Mucosa of descending colon (tissue), 3 donors: ENCODE measurements at regions not wholly inside any gene's neighbourhood (a gene's known extent, or its start where the extent isn't known, plus 50 kb on each side); places are given as distances from the start of the nearest gene placed in this dataset.
"Not testable (repeated sequence)": the region's sequence is repeated elsewhere in the genome, so short reads cannot be mapped to it uniquely, and the experiment has no call there.

Experiments used
- ATAC-seq: fragments of 200-7000 bp; cut with Tn5 transposase; one replicate; pipeline ENCODE4 v1.9.1; 2020; ENCODE audit warnings: mild to moderate bottlenecking, moderate library complexity
- DNase-seq, 3 donors: peaks; one replicate each; pipeline ENCODE4 v3.0.0-alpha.2; 2020
- H3K36me3 ChIP-seq: fragments of 200-600 bp; one replicate; pipeline ENCODE4 v1.8.0; 2021; ENCODE audit warnings: low read depth, mild to moderate bottlenecking
- H3K4me1 ChIP-seq: fragments of 200-600 bp; one replicate; pipeline ENCODE4 v1.8.0; 2021; ENCODE audit warnings: low read depth, mild to moderate bottlenecking
- H3K4me3 ChIP-seq: fragments of 200-600 bp; one replicate; pipeline ENCODE4 v1.8.0; 2021; ENCODE audit warnings: mild to moderate bottlenecking
- H3K9me3 ChIP-seq: fragments of 200-600 bp; one replicate; pipeline ENCODE4 v1.8.0; 2021; ENCODE audit warnings: mild to moderate bottlenecking
- intact Hi-C, 2 donors: fragments of 100-400 bp; cut with DNase I in 1 of 2; cut with micrococcal nuclease in 1 of 2; formaldehyde crosslinking; loops; one replicate each; pipeline versions ENCODE4 v1.11.0 to v1.11.1; 2022; cut with DNase I, micrococcal nuclease
- TF ChIP-seq, protein P1 (sequence below): fragments of 200-600 bp; IDR thresholded peaks from one replicate; pipeline ENCODE4 v1.8.0; 2022; ENCODE audit warnings: antibody characterized with exemption, mild to moderate bottlenecking
- donor health status: DM: no; HTN: no; CAD: no; lungs with moderate emphysema.
- donor health status: DM: no; HTN: no; CAD: no.
- donor health status: DM: no; HTN: yes; CAD: no.

DNA sequence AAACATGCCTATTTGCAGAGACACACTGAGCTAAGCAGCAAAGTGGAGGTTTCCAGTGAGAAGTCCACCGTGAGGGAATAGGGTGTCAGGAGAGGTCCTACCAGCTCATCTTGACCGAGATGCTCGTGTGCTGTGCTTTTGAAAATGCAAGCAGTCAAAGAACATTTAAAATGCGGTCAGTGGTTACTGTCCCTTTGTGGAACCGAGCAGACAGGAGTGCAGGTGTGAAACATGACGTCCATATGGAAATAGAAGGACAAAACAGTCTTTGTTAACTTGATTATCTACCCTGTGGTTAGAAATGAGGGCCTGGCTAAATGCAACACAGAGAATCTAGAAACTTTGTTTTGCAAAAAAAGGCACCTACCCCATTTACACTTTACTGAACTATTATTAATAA lies 473.3 kb downstream of the SPATA31A6 start:
- DNase-seq, ATAC-seq: not testable (repeated sequence)

GRCh38 chr9:42657496-42657895 lies 474.0 kb downstream of the SPATA31A6 start:
- DNase-seq, ATAC-seq, H3K4me3 ChIP-seq, H3K9me3 ChIP-seq, H3K36me3 ChIP-seq, intact Hi-C loops, H3K4me1 ChIP-seq: not testable (repeated sequence)

More for the DNA sequence above, 473.3 kb downstream of the SPATA31A6 start:
- H3K4me1 ChIP-seq, H3K4me3 ChIP-seq, H3K36me3 ChIP-seq, intact Hi-C loops, H3K9me3 ChIP-seq: not testable (repeated sequence)

- DNase-seq, H3K4me3 ChIP-seq, H3K4me1 ChIP-seq, H3K9me3 ChIP-seq, intact Hi-C loops, ATAC-seq, H3K36me3 ChIP-seq: not testable (repeated sequence)
Measured at GRCh38 chr9:42697146-42697545, 513.7 kb downstream of the SPATA31A6 start.

GRCh38 chr9:42702890-42703289 lies 519.4 kb downstream of the SPATA31A6 start:
- ATAC-seq, H3K4me1 ChIP-seq, H3K9me3 ChIP-seq, intact Hi-C loops, H3K4me3 ChIP-seq, DNase-seq, H3K36me3 ChIP-seq: not testable (repeated sequence)

DNA sequence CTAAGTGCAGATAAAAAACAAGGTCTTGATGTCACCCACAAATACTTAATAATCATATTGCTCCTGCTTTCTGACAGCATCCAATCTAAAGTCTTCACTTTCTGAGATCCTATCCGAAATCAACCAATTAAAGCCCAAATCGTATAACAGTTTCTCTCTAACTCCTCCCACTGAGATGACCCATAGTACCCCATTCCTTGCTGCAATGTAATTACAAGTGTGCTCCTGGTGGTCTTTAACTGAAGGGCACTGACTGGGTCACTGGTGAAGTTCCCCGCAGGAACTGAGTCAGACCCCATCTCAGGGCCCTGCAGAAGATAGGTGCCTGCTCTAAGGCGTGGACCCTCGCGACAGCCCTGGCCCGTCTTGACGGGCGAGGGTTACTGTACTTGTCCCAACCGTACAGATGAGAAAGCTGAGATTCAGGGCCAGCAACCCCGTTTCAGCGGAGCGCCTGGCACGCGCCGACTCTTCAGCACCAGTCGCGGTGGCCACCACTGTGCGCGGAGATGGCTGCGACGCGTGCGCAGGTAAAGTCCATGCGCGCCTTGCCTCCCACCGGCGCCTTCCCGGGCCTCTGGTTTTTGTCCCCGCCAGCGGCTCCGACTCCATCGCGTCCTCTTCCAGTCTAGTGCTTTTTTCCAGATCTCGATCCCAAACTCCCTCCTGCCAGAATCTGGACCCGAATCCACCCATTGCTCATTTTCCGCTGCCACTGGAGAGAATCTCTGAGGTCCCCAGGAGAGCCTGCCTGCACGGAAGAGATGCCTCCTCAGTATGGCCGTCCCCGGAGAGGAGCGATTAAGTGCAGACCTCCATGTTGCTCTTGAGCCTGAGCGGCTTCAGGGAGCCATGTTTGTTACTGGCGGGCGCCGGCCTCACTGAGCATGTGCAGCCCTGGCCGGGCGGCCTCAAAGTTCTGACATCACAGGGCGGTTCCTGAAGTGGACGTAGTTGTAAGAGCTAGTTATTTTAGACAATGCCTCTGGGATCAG lies 541.7 kb downstream of the SPATA31A6 start:
- not testable (repeated sequence) for H3K36me3 ChIP-seq, ATAC-seq
- DNase-seq, result peak; percentile 10 to 63 (median 45)

DNA sequence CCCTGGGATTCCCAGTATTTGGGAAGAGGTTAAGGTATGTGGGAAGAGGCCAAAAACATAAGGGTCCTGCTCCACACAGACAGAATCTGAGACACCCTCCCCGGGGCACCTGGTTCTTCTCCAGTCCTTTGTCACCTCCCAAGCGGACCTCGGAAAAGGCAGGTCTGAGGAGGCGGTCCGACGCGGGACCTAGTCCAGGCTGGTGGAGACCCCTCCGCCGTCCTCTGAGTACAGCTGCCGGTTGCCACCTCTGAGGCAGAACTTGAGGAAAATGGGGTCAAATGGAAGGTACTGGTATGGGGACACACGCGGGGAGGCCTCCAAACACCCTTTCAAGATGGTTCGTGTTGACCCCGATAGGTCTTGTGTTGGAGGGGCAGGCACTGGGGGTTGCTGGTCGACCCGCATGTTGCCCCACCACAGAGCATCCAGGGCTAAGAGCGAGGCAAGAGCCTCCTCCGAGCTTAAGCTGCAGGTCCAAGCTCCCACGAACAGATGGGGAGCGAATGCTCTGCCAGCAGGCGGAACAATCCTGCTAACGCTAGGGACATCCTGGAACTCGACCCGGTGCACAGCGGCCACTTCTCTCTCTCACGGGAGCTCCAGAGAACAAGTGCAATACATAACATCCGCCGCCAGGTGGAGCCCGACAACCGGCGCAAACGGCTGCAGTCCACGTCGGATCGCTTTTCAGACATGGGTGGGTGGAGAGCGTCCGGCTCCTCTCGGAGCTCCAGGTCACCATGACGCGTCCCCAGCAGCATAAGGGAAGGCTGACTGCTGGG lies 559.8 kb downstream of the SPATA31A6 start:
- H3K36me3 ChIP-seq, H3K9me3 ChIP-seq, intact Hi-C loops, H3K4me3 ChIP-seq, H3K4me1 ChIP-seq: not testable (repeated sequence)
- ATAC-seq (peak; percentile 66), DNase-seq (peak; percentile 57 to 74 (median 69))
- TF ChIP-seq, protein P1, sequence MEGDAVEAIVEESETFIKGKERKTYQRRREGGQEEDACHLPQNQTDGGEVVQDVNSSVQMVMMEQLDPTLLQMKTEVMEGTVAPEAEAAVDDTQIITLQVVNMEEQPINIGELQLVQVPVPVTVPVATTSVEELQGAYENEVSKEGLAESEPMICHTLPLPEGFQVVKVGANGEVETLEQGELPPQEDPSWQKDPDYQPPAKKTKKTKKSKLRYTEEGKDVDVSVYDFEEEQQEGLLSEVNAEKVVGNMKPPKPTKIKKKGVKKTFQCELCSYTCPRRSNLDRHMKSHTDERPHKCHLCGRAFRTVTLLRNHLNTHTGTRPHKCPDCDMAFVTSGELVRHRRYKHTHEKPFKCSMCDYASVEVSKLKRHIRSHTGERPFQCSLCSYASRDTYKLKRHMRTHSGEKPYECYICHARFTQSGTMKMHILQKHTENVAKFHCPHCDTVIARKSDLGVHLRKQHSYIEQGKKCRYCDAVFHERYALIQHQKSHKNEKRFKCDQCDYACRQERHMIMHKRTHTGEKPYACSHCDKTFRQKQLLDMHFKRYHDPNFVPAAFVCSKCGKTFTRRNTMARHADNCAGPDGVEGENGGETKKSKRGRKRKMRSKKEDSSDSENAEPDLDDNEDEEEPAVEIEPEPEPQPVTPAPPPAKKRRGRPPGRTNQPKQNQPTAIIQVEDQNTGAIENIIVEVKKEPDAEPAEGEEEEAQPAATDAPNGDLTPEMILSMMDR, result peak; percentile 71

More for the DNA sequence above, 541.7 kb downstream of the SPATA31A6 start:
- H3K4me1 ChIP-seq, H3K9me3 ChIP-seq, intact Hi-C loops, H3K4me3 ChIP-seq: not testable (repeated sequence)

DNA sequence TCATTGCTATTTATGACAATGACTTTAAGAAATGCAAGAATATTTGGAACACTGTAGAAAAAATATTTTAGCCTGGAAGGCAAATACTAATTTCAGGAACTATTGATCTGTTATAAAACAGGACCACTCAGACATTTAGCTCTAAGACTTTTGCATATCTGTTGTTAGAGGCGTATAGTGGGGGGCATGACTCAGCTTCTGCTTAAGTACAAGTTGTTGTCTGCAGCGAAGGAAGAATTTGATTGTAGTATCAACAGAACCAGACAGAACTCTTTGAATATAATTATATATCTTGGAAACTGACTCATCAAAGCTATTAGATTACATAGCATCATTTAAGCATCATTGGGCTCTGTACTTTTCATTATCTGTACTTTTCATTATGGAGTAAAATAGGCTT lies 573.8 kb downstream of the SPATA31A6 start:
- H3K4me1 ChIP-seq, DNase-seq, H3K4me3 ChIP-seq, intact Hi-C loops, H3K36me3 ChIP-seq, ATAC-seq, H3K9me3 ChIP-seq: not testable (repeated sequence)

DNA sequence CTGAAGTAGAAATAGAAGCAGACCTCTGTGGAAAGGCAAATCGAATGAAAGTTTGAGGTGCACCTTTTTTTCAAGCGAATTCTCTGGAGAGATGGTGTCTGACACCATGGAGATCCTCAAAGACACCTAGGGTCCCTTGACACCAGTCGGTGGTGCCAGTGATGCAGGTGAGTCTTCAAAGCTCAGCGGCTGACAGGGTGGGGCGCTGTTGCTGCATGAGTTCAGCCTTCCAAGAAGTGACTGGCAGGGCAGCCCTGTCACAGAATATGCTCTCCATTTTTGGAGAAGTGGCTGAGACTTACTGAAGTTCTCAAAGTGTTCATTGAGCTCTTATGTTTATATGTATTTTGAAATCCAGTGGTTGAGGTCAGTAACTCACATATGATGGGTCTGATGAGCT lies 575.9 kb downstream of the SPATA31A6 start:
- H3K36me3 ChIP-seq, H3K4me3 ChIP-seq, intact Hi-C loops, H3K4me1 ChIP-seq, H3K9me3 ChIP-seq, ATAC-seq, DNase-seq: not testable (repeated sequence)

- DNase-seq, ATAC-seq: not testable (repeated sequence)
Measured at GRCh38 chr9:42782201-42782600, 598.7 kb downstream of the SPATA31A6 start.

GRCh38 chr9:42792725-42793124 lies 609.3 kb downstream of the SPATA31A6 start:
- ATAC-seq, H3K9me3 ChIP-seq, H3K4me1 ChIP-seq, H3K36me3 ChIP-seq, DNase-seq, intact Hi-C loops, H3K4me3 ChIP-seq: not testable (repeated sequence)

More at GRCh38 chr9:42782201-42782600, 598.7 kb downstream of the SPATA31A6 start:
- H3K4me1 ChIP-seq, H3K9me3 ChIP-seq, intact Hi-C loops, H3K4me3 ChIP-seq, H3K36me3 ChIP-seq: not testable (repeated sequence)

DNA sequence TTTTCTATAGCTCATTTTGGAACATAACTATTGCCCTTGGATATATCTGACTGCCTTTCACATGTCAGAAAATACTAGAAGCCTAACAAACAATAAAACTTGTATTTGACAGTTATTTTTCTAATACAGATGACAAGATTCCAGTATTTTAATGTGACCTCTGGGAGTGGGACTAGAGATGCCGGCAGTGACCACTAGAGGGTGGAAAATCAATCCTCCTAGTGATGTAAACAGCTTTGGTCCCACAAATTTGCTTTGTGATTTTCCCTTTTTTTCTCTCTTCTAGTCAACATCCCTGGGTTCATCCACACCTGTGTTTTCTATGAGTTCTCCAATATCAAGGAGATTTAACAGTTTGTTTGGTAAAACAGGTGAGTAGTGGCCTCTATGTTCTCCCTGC lies 615.1 kb downstream of the SPATA31A6 start:
- DNase-seq, H3K36me3 ChIP-seq, H3K4me1 ChIP-seq, intact Hi-C loops, H3K4me3 ChIP-seq, ATAC-seq, H3K9me3 ChIP-seq: not testable (repeated sequence)

DNA sequence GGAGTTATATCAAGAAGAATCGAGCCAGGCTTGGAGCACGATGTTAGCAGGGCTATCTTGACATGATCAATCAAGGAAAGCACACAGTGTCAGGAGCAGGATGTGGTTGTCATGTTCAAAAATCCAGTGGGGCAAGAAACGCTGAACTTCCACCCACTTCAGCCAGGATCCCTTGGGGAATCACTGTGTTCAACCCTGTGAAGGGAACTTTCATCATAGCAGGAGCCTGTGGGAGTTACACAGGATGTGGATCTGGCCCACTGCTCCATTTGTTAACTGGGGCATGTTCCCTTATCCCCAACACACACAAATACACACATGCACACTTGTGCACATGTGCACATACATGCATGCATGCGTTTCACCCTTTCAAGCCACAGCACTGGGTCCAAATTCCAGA lies 619.3 kb downstream of the SPATA31A6 start:
- H3K4me3 ChIP-seq, H3K9me3 ChIP-seq, DNase-seq, intact Hi-C loops, H3K36me3 ChIP-seq, ATAC-seq, H3K4me1 ChIP-seq: not testable (repeated sequence)

DNA sequence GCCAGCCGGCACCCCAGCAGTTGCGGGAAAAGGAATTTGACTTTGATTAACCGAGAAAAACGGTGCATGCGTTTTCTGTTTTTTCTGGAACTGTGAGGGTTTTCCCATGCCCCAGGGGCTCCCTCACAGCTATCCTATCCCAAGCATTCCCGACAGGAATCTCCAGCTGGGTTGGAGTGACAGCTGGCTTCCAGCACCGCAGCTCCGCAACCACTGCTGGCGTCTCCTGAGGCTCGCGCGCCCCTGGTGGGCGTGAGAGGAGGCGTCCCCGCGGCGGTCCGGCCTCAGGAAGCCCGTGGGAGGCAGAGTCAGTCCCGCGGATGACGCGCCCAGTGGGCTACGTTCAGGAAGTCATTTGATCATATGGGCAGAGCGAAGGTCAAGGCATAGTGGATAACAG lies 623.2 kb downstream of the SPATA31A6 start:
- intact Hi-C loops, H3K4me3 ChIP-seq, ATAC-seq: not testable (repeated sequence)

More for the DNA sequence above, 623.2 kb downstream of the SPATA31A6 start:
- not testable (repeated sequence) for H3K4me1 ChIP-seq, H3K36me3 ChIP-seq, H3K9me3 ChIP-seq, DNase-seq
